HCT116 (cell line): ENCODE measurements at regions not wholly inside any gene's neighbourhood (a gene's known extent, or its start where the extent isn't known, plus 50 kb on each side); places are given as distances from the start of the nearest gene placed in this dataset.

Experiments
- ATAC-seq: fragments of 200-7000 bp; cut with Tn5 transposase; 2 replicates; pipeline ENCODE4 v1.9.1; 2020; ENCODE audit warnings: mild to moderate bottlenecking, moderate library complexity
- BruUV-seq: library from RNA; stranded (reverse); fragments of 400-500 nt; replicated peaks from 2 replicates; lab custom pipeline; 2021; lab: Mats Ljungman, UMichigan
- CTCF ChIA-PET: fragments of 300-600 bp; sonication (Branson Sonifier 250); formaldehyde crosslinking; loops from one replicate; lab custom pipeline; 2021; ENCODE audit warnings: antibody characterized with exemption; lab: Charles Lee
- POLR2A ChIA-PET: fragments of 300-600, 350-600 bp; sonication (Branson Sonifier 250); formaldehyde crosslinking; loops from one replicate; lab custom pipeline; 2021; ENCODE audit warnings: antibody characterized with exemption; lab: Charles Lee
- RAD21 ChIA-PET, 2 experiments: fragments of 300-600 bp; sonication (Branson Sonifier 250); formaldehyde crosslinking; loops; one replicate each; lab custom pipeline; 2023; ENCODE audit warnings: low total read pairs in 2 of 2; ENCODE audit not compliant: uncharacterized antibody in 2 of 2, unreplicated experiment in 2 of 2, low non-redundant PET in 1 of 2; lab: Charles Lee
- DNase-seq: peaks from one replicate; pipeline ENCODE4 v3.0.0-alpha.2; 2010; ENCODE audit warnings: low read depth, low spot score
- H2AFZ ChIP-seq: fragments of 200-600 bp; shearing (Covaris generic), sonication (generic); 2 replicates; pipeline ENCODE4 v1.6.1; 2017; ENCODE audit warnings: low read depth, mixed run types, mixed read lengths, antibody characterized with exemption, low read length; ENCODE audit not compliant: poor library complexity, severe bottlenecking
- H3K27ac ChIP-seq: 2 replicates; pipeline ENCODE4 v1.5.1; 2012; ENCODE audit warnings: low read depth, low read length
- H3K27me3 ChIP-seq: fragments of 200-600 bp; sonication (generic); 2 replicates; pipeline ENCODE4 v1.6.1; 2016; ENCODE audit warnings: mixed run types, low read length, mixed read lengths; ENCODE audit not compliant: insufficient read depth
- H3K36me3 ChIP-seq, 2 experiments: fragments of 200-500 bp in 1 of 2; fragments of 200-600 bp in 1 of 2; sonication (Bioruptor generic) in 1 of 2; sonication (generic) in 1 of 2; 2 replicates each; pipeline versions ENCODE4 v1.5.1 to v1.6.1; 2014 to 2016; ENCODE audit warnings: low read length in 2 of 2, inconsistent platforms in 1 of 2, mixed read lengths in 1 of 2, mixed run types in 1 of 2; ENCODE audit not compliant: insufficient read depth in 2 of 2, control insufficient read depth in 1 of 2
- H3K4me1 ChIP-seq, 2 experiments: fragments of 200-600 bp in 1 of 2; sonication (generic) in 1 of 2; 2 replicates each; pipeline versions ENCODE4 v1.5.1 to v1.6.1; 2012 to 2017; ENCODE audit warnings: low read length in 2 of 2, inconsistent platforms in 1 of 2, mild to moderate bottlenecking in 1 of 2, mixed read lengths in 1 of 2, mixed run types in 1 of 2, moderate library complexity in 1 of 2; ENCODE audit not compliant: insufficient read depth in 2 of 2, control insufficient read depth in 1 of 2
- H3K4me2 ChIP-seq: fragments of 200-600 bp; sonication (generic); 2 replicates; pipeline ENCODE4 v1.6.1; 2017; ENCODE audit warnings: mixed run types, low read length, mixed read lengths
- H3K4me3 ChIP-seq, 2 experiments: fragments of 200-600 bp in 1 of 2; sonication (generic) in 1 of 2; replicated peaks in 1 of 2; 2 replicates each; pipeline ENCODE4 v1.5.1; 2011 to 2016; ENCODE audit warnings: low read length in 2 of 2, control low read depth in 1 of 2, low read depth in 1 of 2, mild to moderate bottlenecking in 1 of 2, mixed read lengths in 1 of 2, mixed run types in 1 of 2
- H3K79me2 ChIP-seq: fragments of 200-600 bp; sonication (generic); 2 replicates; pipeline ENCODE4 v1.6.1; 2017; ENCODE audit warnings: mild to moderate bottlenecking, mixed run types, low read length, moderate library complexity, mixed read lengths; ENCODE audit not compliant: insufficient read depth
- H3K9ac ChIP-seq: fragments of 200-600 bp; sonication (generic); 2 replicates; pipeline ENCODE4 v1.6.1; 2016; ENCODE audit warnings: low read length, mixed read lengths
- H3K9me2 ChIP-seq: fragments of 200-600 bp; sonication (generic), shearing (Covaris generic); 2 replicates; pipeline ENCODE4 v1.6.1; 2017; ENCODE audit warnings: mixed run types, mild to moderate bottlenecking, moderate library complexity; ENCODE audit not compliant: insufficient read depth
- H3K9me3 ChIP-seq, 2 experiments: fragments of 200-500 bp in 1 of 2; fragments of 200-600 bp in 1 of 2; sonication (Bioruptor generic) in 1 of 2; sonication (generic) in 1 of 2; 2 replicates each; pipeline ENCODE4 v1.6.1; 2014 to 2017; ENCODE audit warnings: low read length in 2 of 2, mixed read lengths in 2 of 2, inconsistent platforms in 1 of 2, low read depth in 1 of 2, mild to moderate bottlenecking in 1 of 2, mixed run types in 1 of 2, moderate library complexity in 1 of 2; ENCODE audit not compliant: control insufficient read depth in 1 of 2, insufficient read depth in 1 of 2
- H4K20me1 ChIP-seq: fragments of 200-600 bp; sonication (generic), shearing (Covaris generic); 2 replicates; pipeline ENCODE4 v1.6.1; 2017; ENCODE audit warnings: mixed run types, mild to moderate bottlenecking, moderate library complexity; ENCODE audit not compliant: insufficient read depth
- CBX3 ChIP-seq: IDR thresholded peaks from 2 replicates; pipeline ENCODE4 v1.6.1; 2012; ENCODE audit warnings: low read depth
- EGR1 ChIP-seq: IDR thresholded peaks from 2 replicates; pipeline ENCODE4 v1.6.1; 2012; ENCODE audit warnings: low read depth
- ELF1 ChIP-seq: IDR thresholded peaks from 2 replicates; pipeline ENCODE4 v1.6.1; 2012; ENCODE audit warnings: low read depth, borderline replicate concordance
- JUND ChIP-seq: IDR thresholded peaks from 2 replicates; pipeline ENCODE4 v1.6.1; 2012
- POLR2A ChIP-seq: IDR thresholded peaks from 2 replicates; pipeline ENCODE4 v1.7.0; 2011; ENCODE audit warnings: borderline replicate concordance; ENCODE audit not compliant: insufficient read depth, insufficient read length; ENCODE audit errors: extremely low read depth
- RAD21 ChIP-seq: IDR thresholded peaks from 2 replicates; pipeline ENCODE4 v1.6.1; 2012; ENCODE audit warnings: low read depth, mild to moderate bottlenecking
- SIN3A ChIP-seq: IDR thresholded peaks from 2 replicates; pipeline ENCODE4 v1.6.1; 2012; ENCODE audit warnings: low read depth
- SRF ChIP-seq: IDR thresholded peaks from 2 replicates; pipeline ENCODE4 v1.6.1; 2012; ENCODE audit warnings: low read depth
- ZFX ChIP-seq: fragments of 450-650 bp; IDR thresholded peaks from 2 replicates; pipeline ENCODE4 v1.6.1; 2017
- intact Hi-C: fragments of 100-400 bp; cut with micrococcal nuclease; formaldehyde crosslinking; loops from 2 replicates; pipeline ENCODE4 v1.10.0; 2022

DNA sequence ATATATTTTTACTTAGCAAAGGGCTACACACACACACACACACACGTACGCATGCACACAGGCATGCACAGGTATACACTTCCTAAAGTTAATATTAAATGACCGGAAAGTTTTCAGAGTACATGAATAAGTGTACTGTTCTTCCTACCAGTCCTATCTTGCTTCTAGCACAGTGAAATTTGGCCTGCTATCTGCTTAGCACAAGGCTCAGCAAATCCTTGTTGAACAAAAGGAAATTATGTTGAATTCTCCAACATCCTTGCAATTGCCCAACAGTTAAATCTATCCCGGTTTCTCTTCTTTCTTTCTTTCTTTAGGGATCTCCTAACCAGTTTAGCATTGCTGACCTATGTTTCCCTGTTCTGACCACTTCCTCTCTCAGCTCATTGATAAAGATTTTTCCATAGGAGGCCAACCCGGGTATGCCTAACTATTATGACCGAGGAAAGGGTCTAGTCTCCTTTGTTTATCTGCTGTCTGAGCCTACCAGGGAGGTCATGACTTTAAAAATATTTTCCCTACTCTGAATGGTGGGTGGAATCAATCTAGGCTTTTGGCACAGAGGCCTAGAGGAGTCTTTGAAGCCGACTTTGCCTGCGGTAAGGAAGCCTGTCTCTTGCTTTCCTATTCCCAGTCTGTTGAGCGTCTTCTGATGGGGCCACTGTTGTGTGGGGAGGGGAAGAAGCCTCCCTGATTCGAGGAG, 400.7 kb downstream of the HRH4 start:
- no peak overlapping the region for H2AFZ ChIP-seq
- H3K9me3 ChIP-seq = no peaks in the 10 kb centered on the region
- RAD21 ChIA-PET = no interaction called here
- CTCF ChIA-PET = no interaction called here
- no peaks in the 10 kb centered on the region for H3K4me1 ChIP-seq
- no peak overlapping the region for H3K27ac ChIP-seq
- no peaks in the 10 kb centered on the region for H4K20me1 ChIP-seq
- no peak overlapping the region for H3K9ac ChIP-seq
- no peaks in the 10 kb centered on the region for H3K36me3 ChIP-seq
- TF ChIP-seq JUND (no peak), POLR2A (no peak), SIN3A (no peak), ELF1 (no peak), ZFX (no peak), SRF (no peak)
- H3K79me2 ChIP-seq = no peaks in the 10 kb centered on the region
- intact Hi-C loops = no loop called here
- BruUV-seq = no TSS peak
- H3K4me2 ChIP-seq = no peak overlapping the region
- no peaks in the 10 kb centered on the region for H3K9me2 ChIP-seq
- ATAC-seq (no peak), DNase-seq (no peak)
- no peak overlapping the region for H3K4me3 ChIP-seq
- H3K27me3 ChIP-seq = peaks cover 27% of the 10 kb centered on the region; the same call in 1 of the 2 replicates
- POLR2A ChIA-PET = no interaction called here

DNA sequence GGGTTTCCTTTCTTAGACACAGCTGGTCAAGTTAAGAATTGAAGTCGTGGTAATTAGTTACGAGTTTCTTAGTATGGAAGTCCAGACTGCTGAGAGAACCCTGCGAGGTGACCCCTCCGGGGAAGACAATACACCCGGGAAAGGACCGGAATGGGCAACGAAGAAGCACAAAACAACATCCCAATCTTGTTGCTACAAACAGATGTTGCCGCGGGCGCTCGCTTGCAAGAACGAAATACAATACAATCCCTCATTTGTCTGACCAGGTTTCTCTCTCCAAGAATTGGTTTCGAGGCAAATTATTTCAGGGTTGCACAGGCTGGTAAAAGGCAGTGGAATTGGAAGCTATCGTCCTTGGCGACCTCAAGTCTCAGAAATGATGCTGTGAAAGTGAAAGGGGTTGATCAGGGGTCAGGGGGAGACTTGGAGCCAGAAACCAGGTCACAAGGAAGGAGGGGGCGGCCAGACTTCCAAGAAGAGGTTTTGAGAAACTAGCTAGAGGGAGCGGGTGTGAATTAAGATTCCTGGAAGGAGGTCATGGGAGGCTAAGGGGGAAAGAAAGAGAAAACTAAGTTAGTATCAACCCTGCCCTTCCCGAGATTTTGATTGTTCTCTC, 401.9 kb downstream of the HRH4 start:
- no peak overlapping the region for H3K4me3 ChIP-seq
- H3K9ac ChIP-seq = no peak overlapping the region
- no peak overlapping the region for H2AFZ ChIP-seq
- no peaks in the 10 kb centered on the region for H3K79me2 ChIP-seq
- intact Hi-C loops = no loop called here
- ATAC-seq = no peak
- DNase-seq = no peak
- no peaks in the 10 kb centered on the region for H3K4me1 ChIP-seq
- no peak overlapping the region for H3K4me2 ChIP-seq
- TF ChIP-seq RAD21 (no peak), CBX3 (no peak), EGR1 (no peak), JUND (no peak), SIN3A (no peak)
- H3K27ac ChIP-seq = no peak overlapping the region
- H3K27me3 ChIP-seq = peaks cover 28% of the 10 kb centered on the region; the same call in 1 of the 2 replicates
- H4K20me1 ChIP-seq = no peaks in the 10 kb centered on the region
- no peaks in the 10 kb centered on the region for H3K9me3 ChIP-seq
- ChIA-PET RAD21 (no interaction called here), CTCF (no interaction called here), POLR2A (no interaction called here)
- H3K36me3 ChIP-seq = no peaks in the 10 kb centered on the region
- no TSS peak for BruUV-seq
- H3K9me2 ChIP-seq = no peaks in the 10 kb centered on the region
